HEK293 (cell line): ENCODE measurements at regions not wholly inside any gene's neighbourhood (a gene's known extent, or its start where the extent isn't known, plus 50 kb on each side); places are given as distances from the start of the nearest gene placed in this dataset.

Experiments used
- ZBTB8A ChIP-seq: fragments of 450-650 bp; formaldehyde crosslinking; IDR thresholded peaks from 2 replicates; pipeline ENCODE4 v1.5.1; 2016; ENCODE audit warnings: missing biosample characterization, missing genetic modification characterization
- ZNF114 ChIP-seq: fragments of 450-650 bp; formaldehyde crosslinking; IDR thresholded peaks from 2 replicates; pipeline ENCODE4 v1.5.0; 2017; ENCODE audit warnings: missing biosample characterization, missing genetic modification characterization
- ZNF140 ChIP-seq: fragments of 450-650 bp; formaldehyde crosslinking; IDR thresholded peaks from 2 replicates; pipeline ENCODE4 v1.5.1; 2016; ENCODE audit warnings: missing biosample characterization, missing genetic modification characterization
- ZNF184 ChIP-seq: fragments of 450-650 bp; IDR thresholded peaks from 2 replicates; pipeline ENCODE4 v1.5.1; 2018; ENCODE audit warnings: missing biosample characterization, mild to moderate bottlenecking, missing genetic modification characterization
- ZNF830 ChIP-seq: fragments of 450-650 bp; IDR thresholded peaks from 2 replicates; pipeline ENCODE4 v1.5.0; 2018; ENCODE audit warnings: missing biosample characterization, missing genetic modification characterization, low read depth, mild to moderate bottlenecking, moderate library complexity
- TF ChIP-seq, protein P1 (sequence below): fragments of 450-650 bp; formaldehyde crosslinking; IDR thresholded peaks from 2 replicates; pipeline ENCODE4 v1.5.1; 2016; ENCODE audit warnings: missing biosample characterization, missing genetic modification characterization, low read depth
- TF ChIP-seq, protein P2 (sequence below): fragments of 450-650 bp; formaldehyde crosslinking; IDR thresholded peaks from 2 replicates; pipeline ENCODE4 v1.5.1; 2016; ENCODE audit warnings: missing biosample characterization, missing genetic modification characterization
- TF ChIP-seq, protein P3 (sequence below): sonication (generic); formaldehyde crosslinking; IDR thresholded peaks from 2 replicates; pipeline ENCODE4 v1.8.1; 2022; ENCODE audit warnings: mild to moderate bottlenecking, moderate library complexity, missing genetic modification reagents

DNA sequence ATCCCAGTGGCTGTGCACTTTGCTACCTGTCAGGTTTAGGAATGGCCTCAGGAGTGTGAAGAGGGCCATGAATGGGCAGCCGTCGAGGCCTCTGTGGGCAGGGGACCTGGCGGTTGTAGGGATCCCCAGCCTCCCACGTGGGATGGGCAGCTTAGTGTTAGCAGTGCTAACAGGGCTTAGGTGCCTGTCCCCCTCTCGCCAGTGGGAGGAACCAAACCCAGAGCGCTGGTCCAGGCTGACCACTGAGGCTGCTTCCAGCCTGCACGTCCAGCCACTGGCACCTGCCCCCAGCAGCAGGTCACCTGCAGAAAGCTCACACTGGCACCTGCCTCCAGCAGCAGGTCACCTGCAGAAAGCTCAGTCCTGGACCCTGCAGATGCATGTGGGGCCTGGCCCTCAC is 162.2 kb upstream of the CIBAR2 start:
- TF ChIP-seq, protein P1, sequence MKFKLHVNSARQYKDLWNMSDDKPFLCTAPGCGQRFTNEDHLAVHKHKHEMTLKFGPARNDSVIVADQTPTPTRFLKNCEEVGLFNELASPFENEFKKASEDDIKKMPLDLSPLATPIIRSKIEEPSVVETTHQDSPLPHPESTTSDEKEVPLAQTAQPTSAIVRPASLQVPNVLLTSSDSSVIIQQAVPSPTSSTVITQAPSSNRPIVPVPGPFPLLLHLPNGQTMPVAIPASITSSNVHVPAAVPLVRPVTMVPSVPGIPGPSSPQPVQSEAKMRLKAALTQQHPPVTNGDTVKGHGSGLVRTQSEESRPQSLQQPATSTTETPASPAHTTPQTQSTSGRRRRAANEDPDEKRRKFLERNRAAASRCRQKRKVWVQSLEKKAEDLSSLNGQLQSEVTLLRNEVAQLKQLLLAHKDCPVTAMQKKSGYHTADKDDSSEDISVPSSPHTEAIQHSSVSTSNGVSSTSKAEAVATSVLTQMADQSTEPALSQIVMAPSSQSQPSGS: no peak
- TF ChIP-seq, protein P2, sequence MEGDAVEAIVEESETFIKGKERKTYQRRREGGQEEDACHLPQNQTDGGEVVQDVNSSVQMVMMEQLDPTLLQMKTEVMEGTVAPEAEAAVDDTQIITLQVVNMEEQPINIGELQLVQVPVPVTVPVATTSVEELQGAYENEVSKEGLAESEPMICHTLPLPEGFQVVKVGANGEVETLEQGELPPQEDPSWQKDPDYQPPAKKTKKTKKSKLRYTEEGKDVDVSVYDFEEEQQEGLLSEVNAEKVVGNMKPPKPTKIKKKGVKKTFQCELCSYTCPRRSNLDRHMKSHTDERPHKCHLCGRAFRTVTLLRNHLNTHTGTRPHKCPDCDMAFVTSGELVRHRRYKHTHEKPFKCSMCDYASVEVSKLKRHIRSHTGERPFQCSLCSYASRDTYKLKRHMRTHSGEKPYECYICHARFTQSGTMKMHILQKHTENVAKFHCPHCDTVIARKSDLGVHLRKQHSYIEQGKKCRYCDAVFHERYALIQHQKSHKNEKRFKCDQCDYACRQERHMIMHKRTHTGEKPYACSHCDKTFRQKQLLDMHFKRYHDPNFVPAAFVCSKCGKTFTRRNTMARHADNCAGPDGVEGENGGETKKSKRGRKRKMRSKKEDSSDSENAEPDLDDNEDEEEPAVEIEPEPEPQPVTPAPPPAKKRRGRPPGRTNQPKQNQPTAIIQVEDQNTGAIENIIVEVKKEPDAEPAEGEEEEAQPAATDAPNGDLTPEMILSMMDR: no peak
- TF ChIP-seq ZNF114: no peak
- no peak for TF ChIP-seq ZBTB8A (tag by site-specific recombination)
- TF ChIP-seq ZNF830 (tag by site-specific recombination): no peak
- no peak for TF ChIP-seq ZNF184 (tag by site-specific recombination)
- TF ChIP-seq, protein P3, sequence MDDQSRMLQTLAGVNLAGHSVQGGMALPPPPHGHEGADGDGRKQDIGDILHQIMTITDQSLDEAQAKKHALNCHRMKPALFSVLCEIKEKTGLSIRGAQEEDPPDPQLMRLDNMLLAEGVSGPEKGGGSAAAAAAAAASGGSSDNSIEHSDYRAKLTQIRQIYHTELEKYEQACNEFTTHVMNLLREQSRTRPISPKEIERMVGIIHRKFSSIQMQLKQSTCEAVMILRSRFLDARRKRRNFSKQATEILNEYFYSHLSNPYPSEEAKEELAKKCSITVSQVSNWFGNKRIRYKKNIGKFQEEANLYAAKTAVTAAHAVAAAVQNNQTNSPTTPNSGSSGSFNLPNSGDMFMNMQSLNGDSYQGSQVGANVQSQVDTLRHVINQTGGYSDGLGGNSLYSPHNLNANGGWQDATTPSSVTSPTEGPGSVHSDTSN (CRISPR knock-in tag): no peak
- TF ChIP-seq ZNF140 (tag by site-specific recombination): no peak
